ENCODE measurements at regions not wholly inside any gene's neighbourhood (a gene's known extent, or its start where the extent isn't known, plus 50 kb on each side); places are given as distances from the start of the nearest gene placed in this dataset.

DNA sequence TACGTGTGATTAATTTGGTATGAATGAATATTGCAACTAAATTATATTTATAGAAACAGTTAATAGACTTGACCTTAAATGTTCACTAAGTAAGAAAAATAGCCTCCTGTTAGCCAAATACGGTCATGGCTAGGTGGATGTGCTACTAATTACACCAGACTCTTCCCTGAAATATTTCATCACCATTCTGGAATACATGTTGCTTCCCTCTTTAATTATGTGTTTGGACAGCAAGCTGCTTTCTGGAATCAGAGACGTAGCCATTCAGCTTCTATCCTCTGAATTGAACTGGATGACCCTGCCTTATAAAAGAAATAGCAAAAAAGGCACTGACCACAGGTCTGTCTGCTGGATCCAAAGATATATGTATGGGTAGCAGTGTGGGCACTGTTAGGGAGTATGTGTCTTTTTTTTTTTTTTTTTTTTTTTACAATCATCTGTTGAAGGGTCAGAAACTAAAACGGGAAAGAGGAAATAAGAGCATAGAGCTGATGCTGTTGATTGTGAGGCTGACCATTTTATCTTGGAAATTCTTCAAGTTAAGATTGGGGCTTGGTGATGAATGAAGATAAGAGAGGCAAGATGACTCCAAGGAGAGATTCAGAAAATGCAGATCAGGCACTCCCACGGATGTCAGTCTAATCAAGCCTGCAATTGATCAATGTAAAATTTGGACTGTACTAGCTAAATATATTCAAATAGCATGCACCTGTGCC, 283.2 kb upstream of the HSF2 start:
- DNase-seq (ENCODE audit: low read depth, low spot score), result no peak

DNA sequence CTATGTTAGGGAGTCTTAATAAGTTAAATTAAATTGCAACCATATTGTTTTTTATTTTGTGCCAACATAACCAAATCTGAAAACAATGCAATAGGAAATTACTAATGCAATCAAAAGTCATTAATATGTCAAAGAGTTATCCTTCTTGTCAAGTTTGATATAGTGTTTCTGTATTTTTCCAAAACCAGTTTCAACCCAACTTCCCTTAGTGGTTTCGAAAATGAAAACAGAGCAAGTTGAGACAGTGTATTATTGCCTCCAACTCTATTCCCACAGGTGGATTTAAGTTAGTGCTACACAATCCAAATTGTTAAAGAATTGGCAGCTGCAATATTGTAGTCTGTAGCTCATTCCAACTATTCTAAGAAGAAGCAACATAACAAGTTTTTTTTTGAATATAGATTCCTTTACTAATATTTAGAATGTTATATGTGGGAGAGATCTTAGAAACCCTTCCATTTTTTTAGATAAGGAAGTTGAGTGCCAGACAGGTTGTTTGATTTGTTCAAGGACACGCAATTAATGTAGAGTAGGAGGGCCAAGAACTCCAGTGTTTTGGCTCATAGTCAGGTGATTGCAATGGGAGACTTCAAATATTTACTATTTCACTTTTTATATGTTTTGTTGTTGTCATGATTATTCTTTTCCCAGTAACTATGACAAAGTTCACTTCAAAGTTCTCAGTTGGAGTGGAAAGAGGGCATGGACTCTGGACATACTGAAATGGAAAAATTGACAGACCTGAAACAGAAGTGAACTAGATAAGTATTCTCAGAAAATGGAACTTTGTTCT, 282.4 kb upstream of the HSF2 start:
- no peak for DNase-seq (ENCODE audit: low read depth, low spot score)

DNA sequence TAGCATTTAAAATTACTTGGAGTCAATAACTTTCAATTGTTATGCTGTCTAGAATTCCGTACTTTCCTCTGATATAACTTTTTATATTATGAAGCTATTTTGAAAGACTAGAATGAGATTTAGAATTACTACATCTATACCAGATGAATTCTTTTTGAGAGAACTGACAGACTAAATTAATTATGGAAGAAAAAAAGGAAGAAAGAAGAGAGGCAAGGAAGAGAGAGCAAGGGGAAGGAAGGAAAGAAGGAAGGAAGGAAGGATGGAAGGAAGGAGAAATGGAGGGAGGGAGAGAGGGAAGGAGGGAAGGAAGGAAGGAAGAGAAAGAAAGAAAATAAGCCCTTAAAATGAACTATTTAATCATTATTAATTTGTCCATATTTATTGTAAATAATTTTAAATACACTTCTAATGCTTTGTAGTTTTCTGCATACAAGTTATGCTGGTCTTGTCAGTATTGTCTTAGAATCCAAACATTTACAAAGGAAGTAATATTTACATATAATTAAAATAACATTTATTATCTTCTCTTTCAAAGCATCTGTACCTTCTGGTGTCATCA, 280.4 kb upstream of the HSF2 start:
- DNase-seq (ENCODE audit: low read depth, low spot score), result no peak

DNA sequence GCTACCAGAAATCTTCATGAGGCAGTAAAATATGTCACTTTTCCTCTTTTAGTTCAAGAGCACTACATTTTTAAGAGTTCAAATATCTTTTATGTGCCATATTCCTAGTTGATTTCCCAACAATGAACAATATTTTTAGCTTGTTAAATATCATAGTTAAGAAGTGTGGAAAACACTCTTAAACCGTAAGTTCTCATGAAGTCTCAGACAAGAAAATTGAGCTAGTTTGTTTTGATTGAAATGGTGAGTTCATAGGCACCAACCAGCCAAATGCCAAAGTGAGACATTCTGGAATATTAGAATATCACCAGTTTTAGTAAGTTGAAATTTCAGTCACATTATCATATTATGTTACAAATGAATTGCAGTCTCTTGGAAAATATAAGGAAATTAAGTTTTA, 277.2 kb upstream of the HSF2 start:
- DNase-seq (ENCODE audit: low read depth, low spot score), result no peak

DNA sequence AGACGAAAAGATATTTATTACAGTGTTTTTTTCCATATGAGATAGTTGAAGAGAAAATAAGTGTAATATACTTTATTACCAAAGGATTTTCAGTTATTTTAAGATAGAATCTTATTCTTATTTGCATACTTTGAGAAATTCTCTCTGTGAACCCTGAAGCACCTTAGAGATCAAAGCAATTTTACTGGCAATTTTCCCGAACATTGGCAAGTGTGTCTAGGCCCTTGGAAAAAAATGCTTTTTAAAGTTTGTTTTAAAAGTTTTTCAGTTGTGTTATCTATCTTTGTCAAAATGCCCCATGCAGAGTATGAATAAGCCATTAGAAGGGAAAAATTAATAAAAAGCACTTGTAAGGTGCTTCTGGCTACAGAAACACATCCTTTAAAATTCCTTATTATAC, 276.8 kb upstream of the HSF2 start:
- no peak for DNase-seq (ENCODE audit: low read depth, low spot score)

DNA sequence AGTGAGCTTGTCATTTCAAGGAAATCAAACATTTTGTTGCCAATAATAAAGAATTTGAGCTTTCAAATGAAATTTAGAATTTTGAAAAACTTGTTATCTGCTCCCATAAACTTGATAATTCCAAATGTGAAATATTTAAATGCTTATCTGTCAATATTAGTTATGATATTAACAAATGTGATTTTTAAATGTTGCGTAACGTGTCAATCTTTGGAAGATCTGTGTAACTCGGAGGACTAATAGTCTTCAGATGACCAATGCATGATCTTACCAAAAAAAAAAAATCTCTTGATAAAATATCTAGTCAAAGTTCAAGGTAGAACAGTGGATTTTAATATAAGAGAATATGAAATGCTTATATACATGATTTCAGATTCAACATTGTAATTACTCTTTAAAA, 274.5 kb upstream of the HSF2 start:
- no peak for DNase-seq (ENCODE audit: low read depth, low spot score)

DNA sequence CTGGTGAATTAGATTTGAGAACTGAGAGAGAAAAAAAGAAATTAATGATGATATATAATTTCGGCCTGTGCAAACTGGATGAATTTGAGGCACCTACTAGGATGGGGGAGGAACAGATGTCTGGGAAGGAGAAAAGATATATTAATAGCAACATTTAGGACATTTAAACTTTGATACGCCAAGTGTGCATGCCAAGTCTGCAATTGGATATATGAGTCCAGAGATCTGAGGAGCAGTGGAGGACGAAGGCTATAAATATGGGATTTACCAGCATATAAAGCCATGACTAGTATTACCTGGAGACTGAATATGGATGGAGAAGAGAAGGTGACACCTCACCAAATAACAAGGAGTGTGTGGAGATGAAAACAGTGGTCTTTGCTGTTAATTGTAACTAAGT, 272.6 kb upstream of the HSF2 start:
- no peak for DNase-seq (ENCODE audit: low read depth, low spot score)

DNA sequence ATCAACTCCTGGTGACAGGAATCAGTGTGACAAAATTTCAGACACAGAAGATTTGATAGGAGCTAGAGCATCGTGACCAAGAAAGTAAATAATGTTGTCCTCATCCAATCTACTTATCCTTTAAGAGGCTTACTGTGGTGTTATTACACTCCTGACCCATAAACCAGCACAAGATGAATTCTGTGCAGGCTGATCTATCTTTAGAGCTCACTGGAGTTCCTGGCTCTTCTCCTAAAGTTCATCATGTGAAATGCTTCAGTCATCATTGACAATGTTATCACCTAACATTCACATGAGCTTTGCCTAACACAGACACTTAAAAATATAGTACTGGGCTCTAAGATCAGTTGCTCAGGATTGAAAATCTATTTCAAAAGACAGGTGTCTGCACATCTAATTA, 271.0 kb upstream of the HSF2 start:
- no peak for DNase-seq (ENCODE audit: low read depth, low spot score)

DNA sequence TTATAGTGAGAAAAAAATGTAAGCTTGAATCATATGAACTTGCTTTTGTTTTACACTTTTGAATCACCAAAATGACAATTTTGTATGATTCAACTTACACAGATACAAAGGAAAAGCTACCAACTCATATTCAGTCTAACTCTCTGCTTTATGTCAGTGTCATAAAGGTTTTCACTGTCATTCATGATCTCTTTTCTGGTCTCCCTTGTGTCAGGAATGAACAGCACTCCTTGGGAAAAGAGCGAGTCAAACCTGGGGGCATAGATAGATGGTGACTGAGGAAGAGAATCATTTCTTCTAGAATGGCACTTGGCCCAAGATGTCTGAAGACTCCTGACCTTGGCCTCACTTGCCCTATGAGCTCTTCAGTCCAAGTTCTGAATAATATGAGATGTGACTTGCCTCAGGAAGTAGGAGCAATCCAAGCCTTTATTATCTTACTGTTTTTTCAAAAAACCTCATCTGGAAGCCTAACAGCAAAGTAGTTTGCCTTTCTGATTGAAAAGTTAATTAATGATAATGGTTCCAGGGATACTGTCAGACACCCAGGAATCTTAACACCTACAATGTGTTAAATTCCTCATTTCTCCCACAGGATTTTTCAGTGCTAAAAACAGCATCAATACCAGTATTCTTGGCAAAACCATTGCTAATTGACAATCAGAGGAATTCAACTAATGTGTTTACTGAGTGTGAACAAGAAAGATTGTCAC, 270.0 kb upstream of the HSF2 start:
- DNase-seq (ENCODE audit: low read depth, low spot score), result no peak

DNA sequence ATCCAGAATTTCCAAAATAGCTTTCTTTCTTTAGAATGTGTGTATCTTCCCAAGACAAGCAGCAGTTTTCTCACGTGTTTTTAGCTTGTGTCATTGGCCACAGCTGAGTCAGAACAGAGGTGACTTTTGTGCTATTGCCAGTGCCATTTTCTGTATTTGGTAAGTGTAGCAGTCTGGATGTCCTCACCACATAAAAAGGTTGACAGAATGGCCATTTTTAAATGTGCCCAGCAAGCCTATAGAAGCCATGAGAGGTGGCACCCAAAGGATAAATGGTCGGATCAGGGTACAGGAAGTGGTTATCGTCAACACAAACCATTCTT, 269.5 kb upstream of the HSF2 start:
- DNase-seq (ENCODE audit: low read depth, low spot score), result no peak

DNA sequence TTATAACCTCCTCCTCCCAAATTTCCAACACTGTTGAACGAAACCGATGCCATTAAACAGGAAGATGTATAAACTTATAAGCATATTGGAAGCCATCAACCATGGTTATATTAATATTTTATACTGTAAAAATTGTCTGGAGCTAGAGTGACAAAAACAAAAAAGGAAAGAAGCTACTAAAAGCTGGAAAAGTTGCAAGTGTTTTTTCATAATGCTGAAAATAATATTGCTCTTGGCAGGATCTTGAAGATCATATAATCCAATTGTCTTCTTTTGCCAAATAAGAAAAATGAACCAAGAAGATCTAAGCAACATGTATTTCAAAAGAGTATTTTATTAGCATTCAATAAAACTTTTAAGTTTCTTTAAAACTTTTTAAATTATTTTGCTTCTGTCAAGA, 268.9 kb upstream of the HSF2 start:
- no peak for DNase-seq (ENCODE audit: low read depth, low spot score)

DNA sequence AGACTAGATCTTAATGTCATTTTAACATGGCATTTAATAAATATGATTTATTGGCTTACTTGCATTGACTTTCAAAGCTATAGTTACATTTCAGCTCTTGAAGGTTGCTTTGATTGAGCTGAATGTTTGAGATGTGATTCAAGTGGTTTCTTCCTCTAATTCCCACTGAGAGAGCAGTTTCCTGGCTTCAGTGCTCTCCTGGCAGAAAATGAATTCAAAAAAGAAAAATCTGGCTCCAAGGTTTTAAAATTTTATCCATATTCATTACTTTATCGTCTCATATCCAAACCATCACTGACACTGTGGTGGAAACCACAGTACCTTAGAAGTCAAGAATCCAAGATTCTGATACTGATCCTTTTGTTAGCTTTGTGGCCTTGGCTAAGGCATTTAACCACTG, 263.1 kb upstream of the HSF2 start:
- DNase-seq (ENCODE audit: low read depth, low spot score), result no peak

DNA sequence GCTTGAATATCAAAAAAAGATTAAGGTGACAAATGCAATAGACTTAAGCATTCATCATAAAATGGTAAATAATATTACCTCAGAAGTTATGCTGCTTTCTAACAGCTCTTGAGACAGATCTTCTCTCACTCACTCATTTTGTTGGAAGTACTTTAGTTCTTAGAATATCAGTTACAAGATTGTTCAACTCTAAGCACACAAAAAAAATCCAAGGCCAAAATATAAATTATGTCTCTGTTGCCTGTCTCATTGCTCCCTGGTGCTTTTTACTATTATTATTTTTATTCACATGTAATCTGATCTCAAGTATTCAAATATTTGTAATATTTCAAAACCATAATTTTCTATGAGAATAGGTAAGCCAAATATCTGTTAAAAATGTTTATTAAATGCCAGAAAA, 259.4 kb upstream of the HSF2 start:
- no peak for DNase-seq (ENCODE audit: low read depth, low spot score)

DNA sequence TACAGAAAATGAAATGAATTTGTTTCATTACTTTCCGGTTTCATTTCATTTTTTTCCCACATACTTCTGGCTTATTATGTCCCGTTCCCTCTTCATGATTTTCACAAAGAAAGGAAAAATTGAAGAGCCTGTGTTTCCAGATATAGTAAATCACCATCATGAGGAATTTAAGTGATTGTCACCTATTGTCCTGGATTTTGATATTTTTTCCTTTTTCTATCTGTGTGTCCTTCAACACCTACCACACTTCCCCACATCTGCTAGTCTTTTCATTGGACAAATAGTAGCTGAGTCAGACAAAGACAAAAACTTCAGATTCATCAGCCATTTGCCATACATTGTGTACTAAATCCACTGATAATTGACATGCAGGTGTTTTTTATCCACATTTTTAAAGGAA, 258.2 kb upstream of the HSF2 start:
- no peak for DNase-seq (ENCODE audit: low read depth, low spot score)

DNA sequence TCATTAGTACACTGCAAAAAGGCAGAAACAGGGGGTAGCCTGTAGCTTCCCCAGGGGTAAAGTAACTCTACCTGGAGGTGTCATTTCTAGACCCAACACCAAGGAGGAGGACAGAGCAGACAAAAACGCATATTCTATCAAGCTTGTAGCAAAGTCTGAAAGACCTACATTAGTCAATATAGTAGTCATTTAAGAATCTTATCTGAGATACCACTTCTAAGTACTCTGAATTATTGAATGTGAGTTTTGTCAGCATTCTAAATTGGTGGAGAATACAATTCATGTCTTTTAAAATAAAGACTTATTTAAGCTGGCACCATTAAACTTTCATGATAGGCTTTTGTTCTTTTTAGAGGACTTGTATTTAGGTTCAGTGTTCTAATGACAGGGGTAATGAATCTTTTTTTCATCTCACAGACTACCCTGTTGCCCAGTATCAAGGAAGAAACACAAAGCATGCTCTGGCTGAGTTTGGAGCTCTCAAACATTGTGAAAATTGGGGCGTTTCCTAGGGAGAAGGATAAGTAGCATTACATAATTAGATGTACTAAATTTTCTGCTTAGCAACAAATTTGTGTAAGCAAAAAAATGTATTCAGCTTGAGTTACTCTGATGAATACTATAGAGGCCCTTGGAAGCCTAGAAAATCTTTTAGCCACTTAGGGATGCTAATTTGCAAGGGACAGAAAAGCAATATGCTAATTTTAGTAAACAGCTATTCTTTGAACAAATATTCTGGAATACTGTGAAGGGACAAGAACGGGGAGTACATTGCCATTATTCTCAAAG, 255.4 kb upstream of the HSF2 start:
- DNase-seq (ENCODE audit: low read depth, low spot score), result no peak

DNA sequence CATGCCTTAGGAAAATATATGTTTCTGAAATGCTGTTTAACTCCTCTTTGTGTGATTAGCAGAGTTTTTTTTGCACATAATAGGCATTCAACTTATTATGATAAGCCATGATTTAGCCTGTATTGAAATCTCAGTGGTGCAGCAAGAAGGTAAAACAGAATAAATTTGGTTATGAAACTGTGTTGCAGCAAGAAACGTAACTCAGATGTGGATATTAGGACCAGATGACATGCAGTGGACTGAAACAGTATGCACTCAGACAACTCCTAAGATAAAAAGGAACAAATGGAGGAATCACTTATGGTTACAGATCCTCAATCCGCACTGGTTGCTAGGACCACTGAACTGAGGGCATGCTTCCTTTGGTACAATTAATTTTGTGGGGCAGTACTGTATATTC, 254.2 kb upstream of the HSF2 start:
- no peak for DNase-seq (ENCODE audit: low read depth, low spot score)

DNA sequence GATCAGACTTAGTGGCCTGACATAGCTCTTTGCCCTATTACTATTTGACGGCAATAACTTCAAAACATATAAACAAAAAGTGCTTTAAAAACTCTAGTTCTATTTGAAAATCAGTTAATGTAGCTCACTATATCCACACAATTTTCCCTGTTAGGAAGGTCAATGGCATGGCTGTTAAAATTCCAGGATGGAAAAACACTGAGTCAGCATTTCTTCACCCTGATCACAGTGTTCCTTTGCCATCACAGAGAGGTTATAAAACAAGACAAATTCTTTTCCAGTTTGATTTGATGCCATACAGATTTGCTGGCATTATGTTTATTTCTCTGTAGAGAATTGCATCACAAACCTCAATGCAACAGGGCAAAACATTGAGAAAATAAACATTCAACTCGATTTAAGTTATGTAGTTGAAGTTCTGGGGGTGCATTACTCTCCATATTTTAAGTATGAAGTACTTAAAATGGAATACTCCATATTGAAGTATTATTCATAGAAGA, 253.7 kb upstream of the HSF2 start:
- DNase-seq (ENCODE audit: low read depth, low spot score), result no peak

DNA sequence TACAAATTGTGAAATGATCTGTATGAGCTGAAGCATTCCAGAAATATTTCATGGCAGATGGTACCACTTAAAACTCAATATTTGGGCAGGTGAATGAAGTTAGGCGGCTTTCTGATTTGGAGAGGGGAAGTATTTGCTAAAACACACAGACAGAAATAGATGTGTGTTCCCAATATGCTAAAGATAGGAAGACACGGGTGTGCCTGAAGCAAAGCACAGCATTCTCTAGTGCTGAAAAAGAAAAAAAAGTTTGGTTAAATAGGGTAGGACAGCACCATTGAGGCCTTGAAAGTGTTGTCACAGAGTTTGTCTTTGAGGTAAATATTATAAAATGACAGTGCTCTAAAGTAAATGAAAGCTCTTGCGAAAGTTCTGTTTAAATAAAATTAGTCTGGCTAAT, 252.2 kb upstream of the HSF2 start:
- DNase-seq (ENCODE audit: low read depth, low spot score), result no peak

DNA sequence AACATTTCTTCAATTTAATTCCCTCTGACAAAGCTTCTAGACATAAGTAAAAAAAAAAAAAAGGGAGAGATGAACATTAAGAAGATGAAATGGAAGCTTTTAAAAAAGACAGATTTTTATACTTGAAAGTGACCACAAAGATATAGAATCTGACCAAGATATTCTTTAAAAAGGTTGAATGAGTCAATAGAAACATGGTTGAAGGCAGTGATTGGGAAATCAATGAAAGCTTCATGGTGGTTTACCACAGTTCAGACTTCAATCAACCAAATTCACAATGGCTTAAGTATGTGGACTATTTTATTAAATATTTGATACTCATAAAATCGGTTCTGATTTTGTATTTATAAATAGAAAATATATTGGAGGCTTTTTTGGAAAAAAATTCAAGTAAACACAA, 248.4 kb upstream of the HSF2 start:
- no peak for DNase-seq (ENCODE audit: low read depth, low spot score)

DNA sequence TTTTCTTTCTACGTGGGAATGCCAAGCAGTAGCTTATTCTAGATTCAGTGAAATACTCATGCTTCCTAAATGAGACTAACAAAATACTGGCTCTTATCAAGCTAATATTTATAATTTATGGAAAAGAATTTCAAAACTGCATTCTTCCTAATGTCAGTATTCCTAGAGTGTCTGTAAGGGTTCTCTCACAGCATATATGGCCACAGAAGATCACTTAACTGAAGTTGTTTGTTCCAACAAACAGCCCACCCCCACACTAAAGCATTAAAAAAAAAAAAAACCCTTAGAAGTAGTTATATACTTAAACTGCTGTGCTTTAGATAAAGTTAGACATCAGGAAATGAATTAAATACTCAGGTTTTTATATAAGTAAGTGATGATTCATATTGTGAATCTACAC, 247.7 kb upstream of the HSF2 start:
- DNase-seq (ENCODE audit: low read depth, low spot score), result no peak

DNA sequence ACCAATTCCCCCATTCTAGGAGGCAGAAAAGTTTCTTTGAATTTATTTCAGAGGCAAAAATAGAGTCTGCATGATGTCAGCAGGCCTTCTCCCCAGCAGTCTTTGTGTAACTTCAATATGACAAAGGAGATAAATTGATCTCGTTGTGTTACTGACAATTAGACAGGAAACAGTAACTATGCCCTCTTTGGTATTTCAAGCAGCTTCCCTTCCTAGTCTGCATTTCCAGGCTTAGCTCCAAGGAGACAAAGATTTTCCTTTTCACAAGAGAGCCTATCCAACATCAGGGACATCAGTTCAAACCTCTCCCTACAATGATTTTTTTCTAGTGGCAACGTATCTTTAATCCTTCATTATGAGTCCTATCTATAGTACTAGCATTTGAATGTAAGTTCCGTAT, 245.9 kb upstream of the HSF2 start:
- no peak for DNase-seq (ENCODE audit: low read depth, low spot score)

DNA sequence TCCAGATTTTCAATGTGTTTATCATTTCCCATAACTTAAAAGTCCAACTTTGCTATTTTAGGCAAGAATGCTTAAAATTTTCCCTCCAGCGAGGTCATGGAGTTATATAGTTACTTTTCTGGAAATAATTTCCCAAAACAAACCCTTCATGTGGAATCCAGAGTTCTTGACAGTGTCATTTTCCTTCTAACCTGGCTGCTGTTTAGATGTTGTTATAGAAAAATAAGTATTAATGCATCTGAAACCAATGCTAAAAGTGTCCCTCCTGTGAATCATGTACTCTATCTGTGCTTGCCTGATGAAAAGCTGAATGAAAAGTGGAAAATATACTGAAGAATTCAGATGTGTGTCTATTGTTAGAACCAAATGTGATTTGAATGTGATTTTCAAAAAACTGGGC, 245.3 kb upstream of the HSF2 start:
- no peak for DNase-seq (ENCODE audit: low read depth, low spot score)

Data from brain pericyte (primary cell).